GM12891 (cell line): ENCODE measurements at regions not wholly inside any gene's neighbourhood (a gene's known extent, or its start where the extent isn't known, plus 50 kb on each side); places are given as distances from the start of the nearest gene placed in this dataset.
A peak's percentile ranks its signal among the peaks of the same experiment; 100 is the strongest.

Experiments used
- DNase-seq: peaks from one replicate; pipeline ENCODE4 v3.0.0; 2011; ENCODE audit warnings: low spot score; ENCODE audit not compliant: insufficient read length
- FAIRE-seq: peaks from 2 replicates; lab custom pipeline; 2011; peaks lifted over from hg19 to GRCh38; lab: Jason Lieb, UNC
- PAX5 ChIP-seq: IDR thresholded peaks from 2 replicates; pipeline ENCODE4 v1.6.1; 2011; ENCODE audit warnings: low read length, moderate library complexity, mild to moderate bottlenecking; ENCODE audit not compliant: insufficient read depth, severe bottlenecking
- POLR2A ChIP-seq: IDR thresholded peaks from 2 replicates; pipeline ENCODE4 v1.6.1; 2011; ENCODE audit warnings: low read depth, low read length, control low read depth
- POLR2AphosphoS5 ChIP-seq: IDR thresholded peaks from 2 replicates; pipeline ENCODE4 v1.6.1; 2011; ENCODE audit warnings: low read depth, low read length, control low read depth
- POU2F2 ChIP-seq: IDR thresholded peaks from 2 replicates; pipeline ENCODE4 v1.6.1; 2011; ENCODE audit warnings: low read depth, mild to moderate bottlenecking, control low read depth, low read length, moderate library complexity
- SPI1 ChIP-seq: IDR thresholded peaks from 2 replicates; pipeline ENCODE4 v1.6.1; 2011; ENCODE audit warnings: low read depth, low read length, control low read depth
- TAF1 ChIP-seq: IDR thresholded peaks from 2 replicates; pipeline ENCODE4 v1.6.1; 2011; ENCODE audit warnings: low read depth, low read length, control low read depth

- FAIRE-seq (peak; percentile 33), DNase-seq (no peak)
Observed at GRCh38 chr6:113383701-113384100, 473.4 kb upstream of the MARCKS start.

DNA sequence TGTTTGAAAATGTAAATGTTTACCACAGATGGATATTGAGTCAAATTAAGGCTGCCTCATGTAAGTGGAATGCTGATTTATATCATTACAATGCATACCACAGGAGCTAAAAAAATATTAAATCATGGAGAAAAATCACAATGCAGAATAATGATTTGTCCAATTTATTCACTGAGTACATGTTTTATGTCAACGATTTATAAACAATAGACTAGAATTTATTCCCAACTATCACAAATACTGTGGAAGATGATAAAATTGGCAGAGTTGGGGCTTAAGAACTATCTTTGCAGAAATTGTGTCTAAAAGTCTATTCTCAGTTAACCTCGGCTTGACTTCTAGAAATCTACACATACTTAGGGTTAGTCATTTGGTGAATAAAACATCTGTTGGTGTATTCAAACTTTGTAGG is 472.1 kb upstream of the MARCKS start:
- DNase-seq (no peak), FAIRE-seq (no peak)
- TF ChIP-seq SPI1 (no peak), POLR2A (no peak), POLR2AphosphoS5 (no peak), POU2F2 (no peak), TAF1 (no peak)

More at GRCh38 chr6:113383701-113384100, 473.4 kb upstream of the MARCKS start:
- no peak for TF ChIP-seq POLR2A
- TF ChIP-seq PAX5: no peak
- TF ChIP-seq POLR2AphosphoS5: no peak
- TF ChIP-seq TAF1: no peak
- TF ChIP-seq POU2F2: no peak
- no peak for TF ChIP-seq SPI1

GRCh38 chr6:113388996-113389395 is 468.1 kb upstream of the MARCKS start:
- no peak for TF ChIP-seq POLR2A
- TF ChIP-seq SPI1: no peak
- TF ChIP-seq TAF1: no peak
- no peak for TF ChIP-seq POU2F2
- no peak for TF ChIP-seq POLR2AphosphoS5
- no peak for TF ChIP-seq PAX5
- FAIRE-seq: no peak
- no peak for DNase-seq

DNA sequence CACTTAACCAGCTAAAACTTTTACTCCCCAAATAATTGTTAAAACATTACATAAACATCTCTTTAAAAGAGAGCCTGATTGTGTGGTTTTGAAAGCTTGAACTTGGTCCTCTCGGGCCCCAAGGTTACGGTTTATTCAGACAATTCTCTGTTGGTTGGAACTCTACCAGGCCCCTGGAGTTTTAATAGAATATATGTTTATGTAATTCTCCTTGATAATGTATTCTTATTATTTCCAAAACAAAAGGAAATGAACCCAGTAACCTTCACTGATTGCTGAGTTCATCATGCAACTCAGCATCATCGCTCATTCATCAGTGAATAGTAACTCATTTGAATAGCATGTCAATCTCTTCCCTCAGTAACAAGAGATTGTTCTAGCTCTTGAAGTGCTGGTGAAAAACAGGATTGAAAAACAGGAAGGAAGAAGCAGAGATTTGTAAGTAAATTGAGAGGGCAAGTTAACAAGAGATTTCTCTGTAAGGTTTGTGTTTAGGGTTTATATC is 464.5 kb upstream of the MARCKS start:
- DNase-seq (no peak), FAIRE-seq (no peak)
- TF ChIP-seq POU2F2: no peak
- no peak for TF ChIP-seq POLR2AphosphoS5

DNA sequence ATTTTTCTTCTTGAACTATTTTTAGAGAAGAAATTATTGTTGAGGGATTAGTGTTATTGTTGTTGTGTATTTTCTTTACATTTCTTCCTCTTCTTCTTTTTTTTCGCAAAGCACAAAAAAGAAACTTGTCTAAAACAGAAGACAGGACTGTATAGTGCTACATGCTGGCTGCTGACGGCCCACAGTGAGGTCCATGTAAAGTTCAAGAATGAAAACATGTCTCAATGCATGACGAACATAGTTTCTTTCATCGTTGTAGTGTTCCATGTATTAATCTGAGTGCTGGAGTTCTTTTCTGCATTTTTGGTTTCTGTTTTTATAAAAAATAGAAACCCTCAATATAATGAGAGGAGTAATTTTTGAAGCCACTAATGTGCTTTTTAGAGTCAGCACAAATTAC is 462.9 kb upstream of the MARCKS start:
- no peak for DNase-seq
- FAIRE-seq: no peak
- TF ChIP-seq POU2F2 (no peak), SPI1 (no peak), PAX5 (no peak), POLR2A (no peak), TAF1 (no peak), POLR2AphosphoS5 (no peak)

DNA sequence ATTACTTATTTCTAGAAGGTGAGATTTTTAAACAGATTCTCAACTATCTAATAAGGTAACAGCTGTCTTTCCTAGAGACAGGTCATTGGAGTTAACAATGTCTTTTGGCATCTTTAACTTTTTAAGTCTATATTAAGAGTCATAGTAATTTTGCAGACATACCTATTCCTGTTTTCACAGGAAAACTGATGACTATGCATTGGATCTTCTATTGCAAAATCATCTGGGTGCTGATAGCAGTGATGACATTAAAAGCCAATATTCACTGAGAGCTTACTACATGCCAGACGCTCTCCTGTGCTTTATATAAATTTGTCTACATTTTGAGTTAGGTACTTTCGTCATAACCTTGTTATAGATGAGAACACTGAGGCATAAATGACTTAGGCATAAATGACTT is 462.4 kb upstream of the MARCKS start:
- TF ChIP-seq SPI1 (no peak), TAF1 (no peak), POLR2A (no peak), PAX5 (no peak), POU2F2 (no peak), POLR2AphosphoS5 (no peak)
- no peak for FAIRE-seq
- DNase-seq: no peak

DNA sequence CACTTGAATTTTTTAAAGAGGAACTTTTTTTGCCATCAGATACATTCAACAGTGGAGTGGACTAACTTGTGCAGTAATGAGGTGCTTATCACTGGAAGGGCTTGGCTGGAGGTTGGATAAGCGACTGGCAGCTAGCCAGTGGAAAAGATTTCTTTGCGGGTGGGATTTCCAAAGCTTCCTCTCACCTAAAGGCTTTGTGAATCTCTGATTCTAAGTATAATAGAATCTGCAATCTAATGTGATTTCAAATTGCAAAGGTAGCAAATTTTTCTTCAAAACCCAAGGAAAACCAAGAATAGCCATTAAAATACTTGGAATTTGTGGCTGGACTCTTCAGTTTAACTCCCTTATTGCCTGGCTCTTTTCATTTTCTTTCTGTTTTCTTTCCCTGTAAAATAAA is 460.4 kb upstream of the MARCKS start:
- FAIRE-seq (no peak), DNase-seq (no peak)
- TF ChIP-seq SPI1 (no peak), POU2F2 (no peak), POLR2AphosphoS5 (no peak)

- FAIRE-seq (no peak), DNase-seq (no peak)
- TF ChIP-seq POU2F2 (no peak), PAX5 (no peak), POLR2AphosphoS5 (no peak), TAF1 (no peak), POLR2A (no peak), SPI1 (no peak)
Observed at GRCh38 chr6:113397236-113397635, 459.9 kb upstream of the MARCKS start.

DNA sequence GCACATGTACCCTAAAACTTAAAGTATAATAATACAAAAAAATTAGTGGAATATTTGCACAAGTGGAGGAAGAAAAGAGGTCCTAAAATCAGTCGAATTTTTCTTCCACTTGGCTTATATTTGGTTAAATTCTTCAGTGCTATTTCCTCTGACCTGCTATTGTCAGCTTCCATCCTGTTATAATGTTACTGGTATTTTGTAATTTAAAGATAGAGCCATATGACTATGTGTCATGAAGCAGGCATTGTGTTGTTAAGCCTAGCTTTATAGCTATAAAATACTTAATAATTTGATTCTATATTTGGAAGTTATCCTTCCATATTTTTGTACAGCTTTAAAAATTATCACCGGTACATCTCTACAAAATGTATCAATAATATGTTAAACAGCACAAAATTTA is 455.9 kb upstream of the MARCKS start:
- DNase-seq (no peak), FAIRE-seq (no peak)
- TF ChIP-seq POLR2AphosphoS5 (no peak), POU2F2 (no peak)

GRCh38 chr6:113402544-113402943 is 454.6 kb upstream of the MARCKS start:
- no peak for TF ChIP-seq SPI1
- TF ChIP-seq TAF1: no peak
- no peak for TF ChIP-seq POU2F2
- no peak for TF ChIP-seq POLR2A
- TF ChIP-seq POLR2AphosphoS5: no peak
- no peak for TF ChIP-seq PAX5
- no peak for FAIRE-seq
- DNase-seq: no peak

DNA sequence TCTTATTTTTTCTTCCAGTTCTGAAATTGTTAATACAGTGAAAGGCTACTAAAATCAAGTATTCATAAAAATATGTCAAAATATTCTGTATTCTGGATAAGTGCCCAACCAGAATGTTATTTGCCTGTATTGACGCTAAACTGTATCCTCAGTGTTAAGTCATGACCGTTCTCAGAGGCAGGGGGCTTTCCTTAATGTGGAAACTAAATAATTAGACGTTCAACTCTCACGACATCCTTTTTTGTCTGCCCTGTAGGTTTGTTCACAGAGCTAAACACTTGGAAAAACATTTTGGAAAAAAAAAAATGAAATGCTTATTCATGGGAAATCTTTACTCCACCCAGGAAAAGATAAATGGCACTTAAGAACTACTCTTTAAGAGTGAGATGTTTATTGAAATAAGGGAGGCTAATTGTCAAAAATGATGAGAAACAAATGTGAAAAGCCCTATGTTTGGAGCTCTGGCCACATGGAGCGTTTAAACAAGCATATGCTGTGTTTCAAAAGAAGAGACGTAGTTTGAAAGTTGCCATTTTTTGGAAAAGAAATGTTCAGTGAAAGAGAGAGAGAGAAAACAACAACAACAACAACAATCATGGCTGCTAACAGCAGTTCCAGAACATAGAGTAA is 453.1 kb upstream of the MARCKS start:
- DNase-seq (no peak), FAIRE-seq (no peak)
- TF ChIP-seq TAF1 (no peak), PAX5 (no peak), SPI1 (no peak)
